GM12873 (cell line): ENCODE measurements at regions not wholly inside any gene's neighbourhood (a gene's known extent, or its start where the extent isn't known, plus 50 kb on each side); places are given as distances from the start of the nearest gene placed in this dataset.

ENCODE experiments used
- CTCF ChIP-seq: IDR thresholded peaks from 2 replicates; pipeline ENCODE4 v1.5.1; 2012; ENCODE audit warnings: low read depth, mild to moderate bottlenecking, moderate library complexity, low read length, control low read depth; ENCODE audit not compliant: insufficient read depth; ENCODE audit errors: missing control alignments

GRCh38 chr22:26796785-26797184 lies 139.4 kb downstream of the MIAT start:
- TF ChIP-seq CTCF: no peak

GRCh38 chr22:26797910-26798309 lies 140.5 kb downstream of the MIAT start:
- no peak for TF ChIP-seq CTCF

GRCh38 chr22:26798462-26799065 lies 141.2 kb downstream of the MIAT start:
- TF ChIP-seq CTCF: no peak

GRCh38 chr22:26800858-26801257 lies 143.5 kb downstream of the MIAT start:
- TF ChIP-seq CTCF: no peak

GRCh38 chr22:26801449-26801848 lies 144.1 kb downstream of the MIAT start:
- no peak for TF ChIP-seq CTCF

GRCh38 chr22:26804315-26804714 lies 146.9 kb downstream of the MIAT start:
- no peak for TF ChIP-seq CTCF

GRCh38 chr22:26804911-26805539 lies 147.6 kb downstream of the MIAT start:
- TF ChIP-seq CTCF: no peak
